ENCODE measurements at regions not wholly inside any gene's neighbourhood (a gene's known extent, or its start where the extent isn't known, plus 50 kb on each side); places are given as distances from the start of the nearest gene placed in this dataset.

DNA sequence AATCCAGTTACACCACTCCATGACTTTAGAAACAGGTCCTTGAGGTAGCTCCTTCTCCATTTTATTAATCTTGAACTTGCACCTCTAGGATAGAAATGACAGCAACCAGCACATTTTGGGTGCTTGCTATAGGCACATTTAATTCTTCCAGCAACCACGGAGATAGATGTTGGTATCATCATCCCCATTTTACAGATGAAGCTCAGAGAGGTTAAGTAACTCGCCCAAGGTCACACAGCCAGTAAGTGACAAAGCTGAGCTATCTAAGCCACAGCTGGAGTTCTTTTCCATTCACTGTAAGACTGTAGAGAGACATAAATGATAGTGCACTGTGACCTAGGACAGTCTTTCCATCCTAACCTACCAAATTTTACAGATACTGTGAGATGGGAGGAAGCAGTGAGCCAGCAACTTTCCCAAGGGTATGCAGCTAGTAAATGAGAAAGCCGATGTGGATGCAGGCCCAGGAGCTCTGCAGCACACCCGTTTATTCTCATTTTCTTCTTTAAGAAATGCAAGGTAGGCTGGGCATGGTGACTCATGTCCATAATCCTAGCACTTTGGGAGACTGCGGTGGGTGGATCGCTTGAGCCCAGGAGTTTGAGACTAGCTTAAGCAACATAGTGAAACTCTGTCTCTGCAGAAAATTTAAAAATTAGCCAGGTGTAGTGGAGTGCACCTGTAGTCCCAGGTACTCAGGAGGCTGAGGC, 103.2 kb downstream of the TBX5 start:
- DNase-seq (ENCODE audit: low spot score in 2 of 2), result no peak
- no peak for FAIRE-seq

DNA sequence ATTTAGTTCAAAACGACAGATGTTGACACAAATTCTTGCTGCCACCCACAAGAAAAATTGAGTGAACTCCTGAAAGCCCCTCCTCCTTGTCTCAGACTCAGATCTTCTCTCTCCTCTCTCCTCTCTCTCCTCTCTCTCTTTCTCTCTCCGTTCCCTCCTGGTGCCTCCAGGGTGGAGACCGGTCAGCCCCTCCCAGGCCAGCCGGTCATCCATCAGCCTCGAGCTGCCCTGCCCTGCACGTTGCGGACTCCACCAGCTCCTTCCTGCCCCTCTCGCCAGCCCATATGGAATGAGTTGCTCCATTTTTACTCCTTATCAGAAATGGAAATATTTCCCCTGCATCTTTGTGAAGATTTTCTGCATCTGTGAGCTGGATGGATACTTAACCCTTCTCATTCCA, 103.8 kb downstream of the TBX5 start:
- DNase-seq (ENCODE audit: low spot score in 2 of 2) (no peak), FAIRE-seq (no peak)

DNA sequence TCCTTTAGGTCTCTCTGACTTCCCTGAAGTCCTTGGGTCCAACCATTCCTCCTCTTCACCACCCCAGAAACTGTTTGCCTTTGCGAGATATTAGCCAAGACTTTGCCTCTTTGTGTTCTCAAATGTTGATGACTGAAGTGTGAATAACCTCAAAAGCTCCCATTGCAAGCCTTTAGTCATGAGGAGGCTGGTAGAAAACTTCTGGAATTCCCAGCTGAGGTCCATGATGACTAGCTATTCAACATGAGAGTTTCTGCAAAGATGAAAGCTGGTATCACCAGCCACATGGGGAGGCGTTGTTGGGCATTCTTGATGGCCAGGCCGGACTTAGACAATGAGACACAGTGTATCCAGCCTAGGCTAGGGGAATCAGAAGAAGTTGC, 111.7 kb downstream of the TBX5 start:
- DNase-seq (ENCODE audit: low spot score in 2 of 2), result no peak
- no peak for FAIRE-seq

DNA sequence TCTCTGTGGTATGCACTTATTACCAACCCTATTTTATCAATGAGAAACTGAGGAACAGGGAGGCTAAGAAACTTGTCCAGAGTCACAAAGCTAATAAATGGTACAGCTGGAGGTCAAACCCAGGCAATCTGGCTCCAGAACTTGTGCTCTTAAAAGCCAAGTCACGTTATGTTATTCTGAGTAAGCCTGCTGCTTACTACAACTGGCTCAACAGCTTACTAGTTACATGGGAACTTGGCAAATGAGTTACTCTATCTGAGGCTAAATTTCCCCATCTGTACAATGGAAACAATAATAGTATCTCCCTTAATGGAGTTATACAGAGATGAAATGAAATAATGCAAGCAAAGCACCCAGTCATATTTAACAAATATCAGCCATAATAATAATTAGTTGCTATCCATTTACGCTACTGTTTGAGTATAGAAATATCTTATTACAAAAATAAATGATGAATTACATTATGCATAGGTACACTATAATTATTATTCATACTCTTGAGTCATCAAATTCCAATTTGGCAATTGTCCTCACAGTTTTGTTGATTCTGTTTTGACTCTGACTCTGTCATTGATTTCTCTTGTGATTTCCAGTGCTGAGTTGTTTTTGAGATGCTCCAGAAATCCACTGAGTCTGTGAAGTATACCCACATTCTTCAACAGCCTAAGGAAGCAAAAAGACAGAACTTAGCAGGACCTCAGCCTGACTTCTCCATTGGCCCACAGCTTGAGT, 112.2 kb downstream of the TBX5 start:
- DNase-seq (ENCODE audit: low spot score in 2 of 2), result no peak
- no peak for FAIRE-seq

DNA sequence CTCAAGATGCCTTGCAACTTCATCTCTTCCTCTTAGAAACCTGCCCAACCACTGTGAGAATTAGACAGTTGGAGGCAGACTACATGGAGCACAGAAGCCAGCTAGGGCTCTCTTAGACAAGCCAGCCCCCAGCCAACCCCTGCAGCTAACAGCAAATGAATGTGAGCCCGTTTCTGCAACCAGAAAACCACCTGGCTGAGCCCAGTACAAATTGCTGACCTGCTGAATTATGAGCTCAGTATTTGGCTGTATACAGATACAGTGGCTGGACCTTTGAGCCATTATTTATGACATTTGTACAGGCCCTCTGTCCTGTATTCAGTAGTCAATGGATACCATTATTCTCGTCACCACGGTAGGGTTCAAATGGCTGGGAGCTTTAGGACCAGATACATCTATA, 112.9 kb downstream of the TBX5 start:
- FAIRE-seq (no peak), DNase-seq (ENCODE audit: low spot score in 2 of 2) (no peak)

DNA sequence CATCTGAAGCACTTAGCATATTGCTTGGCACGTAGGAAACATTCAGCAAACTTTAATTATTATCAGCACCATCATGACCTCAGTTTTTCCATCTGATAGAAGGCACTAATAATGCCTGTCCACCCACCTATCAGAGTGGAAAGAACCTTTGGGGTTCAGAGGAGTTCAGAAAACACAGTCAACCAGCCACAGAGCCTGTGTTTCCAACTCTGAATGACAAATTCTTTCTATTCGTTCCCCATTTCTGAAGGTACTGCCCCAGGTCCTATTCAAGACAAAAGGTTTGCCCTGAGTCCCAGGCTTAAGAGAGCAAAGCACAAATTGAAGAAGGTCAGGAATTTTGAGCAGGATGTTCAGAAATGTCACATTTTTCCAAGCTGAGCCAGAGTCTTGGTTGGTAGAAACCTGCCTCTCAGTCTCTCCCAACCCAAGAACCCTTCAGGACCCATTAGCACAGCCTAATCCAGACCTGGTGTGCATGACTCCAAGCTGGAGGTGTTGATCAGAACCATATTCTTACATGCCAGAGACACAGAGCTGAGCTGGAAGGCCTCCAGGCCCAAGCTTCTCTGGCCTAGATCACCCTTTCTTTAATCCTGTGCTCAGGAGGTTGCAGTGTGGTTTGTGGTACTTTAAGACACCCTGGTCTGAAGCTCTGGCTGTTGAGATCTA, 114.4 kb downstream of the TBX5 start:
- no peak for DNase-seq (ENCODE audit: low spot score in 2 of 2)
- no peak for FAIRE-seq

DNA sequence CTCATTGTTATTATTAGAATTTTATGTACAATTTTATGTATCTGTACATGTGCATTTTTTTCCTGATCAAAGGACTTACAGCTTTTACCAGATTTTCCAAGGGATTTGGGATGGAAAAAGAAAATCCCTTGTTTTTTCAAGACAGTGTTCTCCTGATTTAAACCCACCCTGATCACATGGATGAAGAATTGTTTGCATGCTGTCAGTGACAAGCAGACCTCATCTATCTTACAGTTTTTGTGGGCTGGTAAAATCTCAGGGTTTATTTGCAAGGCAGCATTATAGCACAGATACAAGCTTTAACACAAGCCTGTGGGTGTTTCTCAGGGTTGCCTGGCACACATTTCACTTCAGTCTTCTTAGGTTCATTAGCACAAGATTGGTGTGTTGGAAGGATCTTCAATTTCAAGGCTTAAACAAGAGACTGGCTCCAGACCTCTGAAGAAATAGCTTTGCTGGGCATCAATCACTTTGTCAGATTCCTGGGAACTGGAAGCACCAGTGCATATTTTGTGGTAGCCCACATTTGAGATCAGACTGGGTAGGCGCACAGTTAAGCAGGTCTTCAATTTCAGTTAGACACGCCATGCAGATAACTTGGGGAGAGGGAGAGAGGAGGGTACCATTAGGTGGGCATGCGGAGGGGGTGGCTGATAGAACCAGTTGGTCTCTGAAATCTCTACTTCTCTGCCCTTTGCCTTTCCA, 118.0 kb downstream of the TBX5 start:
- DNase-seq (ENCODE audit: low spot score in 2 of 2), result no peak

DNA sequence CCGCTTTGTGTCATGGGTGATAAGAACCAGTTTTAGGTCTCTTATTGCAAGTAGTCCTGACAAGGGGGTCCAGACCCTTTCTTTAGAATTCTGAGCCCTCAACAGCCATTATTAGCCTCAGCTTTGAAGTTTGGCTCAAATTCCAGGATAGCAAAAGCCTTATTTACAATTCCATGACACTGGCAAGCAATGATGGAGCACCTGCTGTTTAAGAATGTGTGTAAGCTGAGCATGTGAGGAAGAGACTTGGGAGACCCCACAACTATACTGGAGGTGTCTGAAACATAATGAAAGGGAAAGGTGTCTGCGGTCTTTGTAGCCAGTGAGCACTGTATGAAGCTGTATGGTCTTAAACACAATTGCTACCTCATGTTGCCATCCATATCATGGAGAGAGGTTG, 119.8 kb downstream of the TBX5 start:
- no peak for DNase-seq (ENCODE audit: low spot score in 2 of 2)
- FAIRE-seq, result no peak

More for the DNA sequence above, 118.0 kb downstream of the TBX5 start:
- FAIRE-seq, result no peak

DNA sequence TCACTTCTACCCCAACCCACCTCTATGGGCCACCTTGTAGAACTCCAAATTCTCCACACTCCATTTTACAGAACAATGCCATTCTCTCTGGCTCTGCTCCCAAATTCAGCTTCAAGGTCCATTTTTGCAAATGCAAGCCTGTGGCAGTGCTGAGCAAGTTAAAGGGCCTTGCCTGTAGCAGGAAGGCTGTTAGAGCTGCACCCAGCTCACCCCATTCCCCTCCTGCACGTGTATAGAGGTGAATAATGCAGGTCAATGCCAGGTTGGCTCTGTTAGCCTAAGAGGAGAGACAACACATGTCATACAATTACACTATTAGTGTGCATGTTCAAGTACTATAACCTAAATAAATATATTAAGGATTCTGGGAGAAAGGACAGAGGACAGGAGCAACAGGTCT, 120.4 kb downstream of the TBX5 start:
- FAIRE-seq, result no peak

DNA sequence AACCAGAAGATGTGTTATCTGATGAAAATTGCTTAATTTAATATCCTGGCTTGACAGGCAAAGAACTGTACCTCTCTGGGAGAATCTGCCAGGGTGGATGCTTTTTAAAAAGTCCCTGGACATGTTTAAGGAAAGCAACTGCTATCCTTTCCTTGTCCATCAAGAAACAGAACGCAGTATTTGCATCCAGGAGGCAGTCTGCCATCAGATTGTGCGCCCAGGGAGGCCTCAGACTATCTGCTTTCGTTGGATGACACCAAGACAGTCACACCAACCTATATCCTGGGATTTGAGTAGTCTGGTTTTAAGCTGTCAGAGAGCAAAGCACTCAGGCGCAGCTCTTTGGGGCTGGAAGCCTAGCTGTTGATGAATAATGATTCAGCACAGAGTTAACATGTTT, 121.9 kb downstream of the TBX5 start:
- FAIRE-seq, result no peak
- no peak for DNase-seq (ENCODE audit: low spot score in 2 of 2)

More for the DNA sequence above, 120.4 kb downstream of the TBX5 start:
- no peak for DNase-seq (ENCODE audit: low spot score in 2 of 2)

DNA sequence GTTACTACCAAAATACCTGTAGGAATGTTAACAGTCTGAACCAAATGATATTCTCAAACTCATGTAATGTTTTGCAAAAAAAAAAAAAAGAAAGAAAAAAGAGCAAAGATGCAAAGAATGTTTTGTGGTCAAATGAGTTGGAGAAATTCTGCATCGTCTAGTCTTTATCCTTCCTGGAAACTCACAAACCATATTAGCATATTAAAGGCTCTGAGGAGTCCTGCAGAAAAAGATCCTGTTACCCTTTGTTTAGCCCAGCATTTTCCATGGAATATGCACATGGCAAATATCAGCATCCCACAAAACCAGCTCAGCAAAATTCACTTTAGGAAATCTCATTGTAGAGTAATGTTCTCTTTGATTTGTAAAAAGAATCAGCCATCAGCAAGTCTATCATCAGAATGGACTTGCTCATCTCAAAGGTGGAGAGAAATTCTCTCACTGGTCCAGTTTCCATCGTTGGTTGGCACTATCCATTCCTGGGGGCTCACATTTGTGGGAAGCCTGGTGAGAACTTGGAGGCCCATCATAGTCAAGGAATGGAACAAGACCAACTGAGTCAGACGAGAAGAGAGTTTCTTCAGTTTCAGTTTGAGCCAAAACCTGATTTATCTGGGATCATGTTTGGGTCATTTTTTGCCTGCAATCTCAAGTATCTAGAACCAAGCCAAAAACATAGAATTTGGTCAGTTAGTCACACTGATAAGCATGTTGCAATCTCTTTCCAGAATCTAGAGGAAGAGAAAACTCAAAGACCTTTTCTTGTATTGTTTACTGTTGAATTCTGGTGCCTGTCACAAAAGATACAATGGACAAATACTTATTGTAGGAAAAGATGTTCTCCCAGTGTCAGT, 129.8 kb downstream of the TBX5 start:
- FAIRE-seq (no peak), DNase-seq (ENCODE audit: low spot score in 2 of 2) (no peak)

DNA sequence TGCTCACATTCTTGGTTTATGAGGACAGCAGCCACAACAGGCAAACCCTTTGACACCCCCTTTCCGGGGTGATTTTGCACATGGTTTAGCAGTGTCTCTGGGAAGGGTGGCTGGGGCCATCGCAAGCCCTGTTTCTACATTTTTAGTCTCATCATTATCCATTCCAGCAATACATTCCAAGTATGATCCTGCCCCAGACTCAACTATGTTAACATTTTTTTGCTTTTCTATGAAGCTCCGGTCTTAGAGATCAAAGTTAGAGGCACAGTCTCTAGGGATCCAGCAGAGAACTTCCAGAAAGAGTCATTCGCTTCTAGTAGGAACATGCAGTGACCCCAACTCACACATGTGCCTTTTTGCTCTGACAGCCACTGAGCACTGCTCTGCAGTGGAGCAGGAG, 130.9 kb downstream of the TBX5 start:
- DNase-seq (ENCODE audit: low spot score in 2 of 2), result no peak
- FAIRE-seq, result no peak

DNA sequence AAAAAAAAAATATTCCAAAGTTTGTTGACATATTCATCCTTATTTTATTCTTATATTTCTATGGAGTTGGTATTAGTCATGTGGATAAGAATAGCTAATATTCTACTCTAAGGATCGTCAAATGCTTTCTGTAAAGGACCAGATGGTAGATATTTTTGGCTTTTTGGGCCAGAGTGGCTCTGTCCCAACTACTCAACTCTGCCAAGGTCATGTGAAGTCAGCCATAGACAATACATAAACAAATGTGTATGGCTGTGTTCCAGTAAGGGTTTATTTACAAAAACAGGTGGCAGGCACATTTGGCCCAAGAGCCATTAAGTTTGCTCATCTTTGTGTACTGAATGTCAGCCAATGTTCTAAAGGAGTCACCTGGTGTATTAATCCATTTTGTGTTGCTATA, 131.8 kb downstream of the TBX5 start:
- no peak for FAIRE-seq
- no peak for DNase-seq (ENCODE audit: low spot score in 2 of 2)

DNA sequence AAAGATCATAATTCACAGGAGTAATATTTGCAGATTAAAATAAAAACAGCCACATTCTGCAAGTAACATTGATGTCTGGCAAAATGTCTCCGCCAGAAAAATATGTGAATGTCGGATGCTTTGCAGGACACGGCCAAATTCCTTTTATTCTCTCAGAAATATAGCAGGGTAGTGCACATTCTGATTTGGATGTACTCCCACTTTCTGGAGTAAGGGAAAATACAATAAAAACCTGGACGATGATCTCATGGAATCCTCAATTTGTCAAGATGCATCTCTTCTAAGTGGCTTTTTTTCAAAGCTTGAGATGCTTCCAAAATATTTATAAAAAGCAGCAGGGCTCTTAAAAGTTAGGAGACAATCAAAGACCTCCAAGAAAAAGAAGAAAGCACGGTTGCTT, 133.3 kb downstream of the TBX5 start:
- no peak for FAIRE-seq
- DNase-seq (ENCODE audit: low spot score in 2 of 2), result no peak

DNA sequence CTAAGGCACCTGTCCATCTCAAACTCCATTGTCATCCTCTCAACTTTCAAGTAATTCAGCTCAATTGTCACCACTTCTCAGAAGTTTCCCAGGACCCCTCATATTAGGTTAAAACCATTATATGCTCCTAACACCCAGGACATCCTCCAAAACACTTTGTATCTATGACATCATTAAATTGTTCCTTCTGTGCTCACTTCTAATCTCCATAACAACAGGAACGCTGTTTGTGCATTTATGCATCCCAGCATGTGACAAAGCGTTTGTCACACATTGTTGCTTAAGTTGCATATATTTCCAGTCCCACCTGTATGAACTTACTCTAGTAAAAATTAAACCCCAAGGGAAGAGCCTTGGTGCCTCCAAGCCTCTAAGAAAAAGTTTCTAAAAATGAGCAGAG, 133.9 kb downstream of the TBX5 start:
- FAIRE-seq (no peak), DNase-seq (ENCODE audit: low spot score in 2 of 2) (no peak)

DNA sequence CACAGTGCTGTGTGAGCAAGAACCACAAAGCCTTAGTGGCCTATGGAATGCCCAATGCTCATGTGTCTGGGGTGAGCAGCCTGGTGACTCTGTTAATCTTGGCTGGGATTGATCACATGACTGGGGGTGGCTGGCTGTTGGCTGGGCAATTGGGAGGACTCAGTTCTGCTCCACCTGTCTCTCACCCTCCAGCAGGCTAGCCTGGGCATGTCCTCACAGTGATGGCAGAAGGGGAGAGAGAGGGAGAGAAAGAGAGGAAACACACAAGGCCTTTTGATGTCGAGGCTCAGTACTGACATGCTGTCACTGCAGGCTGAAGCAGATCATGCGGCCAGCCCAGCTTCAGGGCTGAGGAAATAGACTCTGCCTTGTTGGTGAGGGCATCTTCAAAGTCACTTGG, 136.8 kb downstream of the TBX5 start:
- FAIRE-seq (no peak), DNase-seq (ENCODE audit: low spot score in 2 of 2) (no peak)

DNA sequence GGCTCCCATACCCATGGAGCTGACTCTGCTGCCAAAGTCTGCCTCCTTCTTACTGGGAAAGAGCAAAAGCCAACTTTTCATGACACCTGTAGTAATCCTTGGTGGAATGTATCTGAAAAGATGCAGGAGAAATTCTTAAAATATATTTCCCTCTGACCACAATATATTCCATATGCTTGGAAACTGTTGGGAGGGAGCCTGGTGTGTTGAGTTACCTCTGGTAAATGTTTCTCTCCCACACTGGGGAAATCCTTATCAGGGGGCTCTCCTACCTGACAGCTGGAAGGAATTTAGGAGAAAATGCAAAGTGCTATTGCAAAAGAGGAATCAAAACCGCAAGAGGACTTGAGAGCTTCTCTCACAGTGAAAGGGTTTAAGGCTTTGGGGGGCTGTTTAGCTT, 139.4 kb downstream of the TBX5 start:
- no peak for FAIRE-seq
- DNase-seq (ENCODE audit: low spot score in 2 of 2), result no peak

DNA sequence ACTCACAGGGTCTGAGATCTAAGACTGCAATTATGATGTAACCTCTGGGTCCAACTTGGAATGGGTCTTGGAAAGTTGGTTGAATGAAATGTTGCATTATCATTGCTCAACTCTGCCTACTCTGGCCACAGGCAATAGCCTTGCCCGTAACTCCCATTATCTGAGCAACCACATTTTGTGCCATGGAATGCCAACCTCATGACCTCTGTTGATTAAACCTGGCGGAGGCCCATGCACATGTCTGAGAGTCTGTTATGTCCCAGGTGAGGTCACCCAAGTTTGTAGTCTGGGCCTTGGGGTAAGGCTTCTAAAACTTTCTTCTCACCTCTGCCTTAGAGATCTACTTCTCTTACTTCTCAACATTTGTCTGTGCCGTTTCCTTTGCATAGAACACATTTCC, 140.9 kb downstream of the TBX5 start:
- FAIRE-seq, result no peak
- no peak for DNase-seq (ENCODE audit: low spot score in 2 of 2)

DNA sequence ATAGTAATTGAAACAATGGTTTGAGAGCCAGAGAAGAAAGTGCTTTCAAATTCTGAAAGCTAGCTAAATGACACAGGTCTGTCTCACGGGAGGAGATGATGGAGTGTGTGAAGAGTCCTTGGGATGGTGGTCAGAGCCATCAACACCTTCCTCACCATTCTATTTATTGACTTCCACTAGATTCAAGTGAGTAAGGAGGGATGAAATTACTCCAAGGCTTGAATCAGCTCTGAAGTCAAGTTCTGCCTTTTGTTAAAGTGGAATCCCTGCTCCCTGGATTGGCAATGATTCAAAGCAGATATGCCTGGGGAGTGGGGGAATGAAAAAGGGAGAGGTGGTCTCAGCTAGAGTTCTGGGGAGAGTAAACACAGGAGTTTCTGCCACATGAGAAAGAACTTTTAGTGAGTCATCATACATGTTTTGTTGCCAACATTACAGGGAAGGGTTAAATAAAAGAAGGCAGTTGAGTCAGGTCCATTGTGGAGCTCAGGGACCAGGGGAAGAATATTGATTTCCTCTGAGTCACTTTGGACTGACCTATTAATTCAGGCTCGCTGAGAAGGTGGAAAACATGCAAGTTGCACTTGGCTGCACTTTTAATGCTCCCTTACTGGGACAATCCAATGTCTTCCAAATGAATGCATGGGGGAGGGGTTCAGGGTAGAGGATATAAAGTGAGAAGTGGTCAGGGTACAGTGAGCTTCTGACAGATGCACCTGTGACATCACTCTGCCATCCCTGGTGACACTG, 142.7 kb downstream of the TBX5 start:
- no peak for FAIRE-seq
- DNase-seq (ENCODE audit: low spot score in 2 of 2), result no peak

DNA sequence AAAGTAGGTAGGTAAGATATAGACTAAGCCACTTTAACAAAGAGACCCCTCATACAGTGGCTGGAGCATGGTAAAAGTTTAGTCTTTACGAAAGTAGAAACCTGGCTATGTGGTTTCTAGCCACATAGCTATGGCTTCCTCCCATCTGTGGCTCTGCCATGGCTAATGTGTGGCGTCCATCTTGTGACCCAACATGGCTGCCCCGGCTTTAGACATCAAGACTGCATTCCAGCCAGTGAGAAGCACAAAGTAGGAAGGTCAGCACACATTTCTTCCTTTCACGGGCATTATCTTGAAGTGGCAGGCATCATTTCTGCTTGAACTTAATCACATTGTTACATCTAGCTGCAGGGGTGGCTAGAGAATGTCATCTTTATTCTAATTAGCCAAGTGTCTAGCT, 148.3 kb downstream of the TBX5 start:
- FAIRE-seq, result no peak
- DNase-seq (ENCODE audit: low spot score in 2 of 2), result no peak
